ENCODE measurements at regions not wholly inside any gene's neighbourhood (a gene's known extent, or its start where the extent isn't known, plus 50 kb on each side); places are given as distances from the start of the nearest gene placed in this dataset.

DNA sequence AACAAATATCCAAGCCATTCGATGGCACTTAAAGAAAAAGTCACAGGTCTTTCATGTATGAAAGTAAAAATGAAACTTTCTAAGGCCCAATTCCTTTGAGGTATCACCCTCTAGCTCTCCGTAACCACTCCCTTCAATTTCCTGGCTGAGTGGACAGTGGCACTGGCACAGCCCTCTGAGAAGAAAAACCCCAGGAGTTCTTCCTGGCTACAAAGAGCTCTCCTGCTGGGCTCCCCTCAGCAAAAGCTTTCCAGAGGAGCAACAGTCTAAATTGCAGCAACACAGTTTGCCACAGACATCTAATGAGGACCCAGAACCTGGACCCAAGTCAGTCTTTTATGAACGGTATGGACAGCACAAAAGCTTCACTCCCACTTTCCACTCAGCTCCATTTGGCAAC is 71.8 kb downstream of the FUNDC1 start:
- DNase-seq (ENCODE audit: low read depth, low spot score): no peak
- H3K4me1 ChIP-seq (ENCODE audit: insufficient read depth, insufficient read length): peaks cover 3% of the 10 kb centered on the region
- H3K9me3 ChIP-seq (ENCODE audit: insufficient read depth, low read length): no peaks in the 10 kb centered on the region
- H3K27me3 ChIP-seq (ENCODE audit: insufficient read depth, insufficient read length): no peaks in the 10 kb centered on the region
- no peak overlapping the region for H3K4me3 ChIP-seq (ENCODE audit: insufficient read length, low read depth)
- no peaks in the 10 kb centered on the region for H3K36me3 ChIP-seq (ENCODE audit: insufficient read depth, insufficient read length, low read length)
- no peak overlapping the region for H3K9ac ChIP-seq (ENCODE audit: insufficient read length, low read depth)
- TF ChIP-seq ZNF274 (IDR thresholded peaks at IDR 0.05; ENCODE audit: low read depth, low read length): no peak
- TF ChIP-seq SUZ12 (IDR thresholded peaks at IDR 0.05; ENCODE audit: extremely low read depth, insufficient read depth, insufficient read length): no peak
- TF ChIP-seq YY1 (IDR thresholded peaks at IDR 0.05; ENCODE audit: insufficient read depth, insufficient read length): no peak

DNA sequence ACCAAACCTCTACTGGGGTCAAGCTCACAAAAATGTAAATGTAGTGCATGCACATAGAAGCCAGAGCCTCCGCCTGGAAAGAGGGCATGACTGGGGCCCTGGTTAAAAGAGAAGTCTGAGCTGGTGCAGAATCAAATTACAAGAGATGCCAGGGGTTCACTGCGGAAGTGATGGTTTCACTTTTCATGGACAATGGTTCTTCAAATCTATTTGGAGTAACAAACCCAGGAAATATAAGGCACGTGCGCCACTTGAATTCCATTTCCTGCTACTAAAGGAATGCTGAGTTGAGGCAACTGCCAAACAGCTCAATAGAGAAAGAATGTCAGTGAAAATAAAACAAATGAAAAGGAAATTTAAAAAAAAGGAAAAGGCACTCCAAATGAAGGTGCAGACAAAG is 79.8 kb downstream of the FUNDC1 start:
- no peak for DNase-seq (ENCODE audit: low read depth, low spot score)
- no peaks in the 10 kb centered on the region for H3K36me3 ChIP-seq (ENCODE audit: insufficient read depth, insufficient read length, low read length)
- H3K27me3 ChIP-seq (ENCODE audit: insufficient read depth, insufficient read length): no peaks in the 10 kb centered on the region
- H3K4me3 ChIP-seq (ENCODE audit: insufficient read length, low read depth): no peak overlapping the region
- H3K9me3 ChIP-seq (ENCODE audit: insufficient read depth, low read length): no peaks in the 10 kb centered on the region
- H3K9ac ChIP-seq (ENCODE audit: insufficient read length, low read depth): no peak overlapping the region
- H3K4me1 ChIP-seq (ENCODE audit: insufficient read depth, insufficient read length): no peaks in the 10 kb centered on the region
- TF ChIP-seq YY1 (IDR thresholded peaks at IDR 0.05; ENCODE audit: insufficient read depth, insufficient read length): no peak
- no peak for TF ChIP-seq SUZ12 (IDR thresholded peaks at IDR 0.05; ENCODE audit: extremely low read depth, insufficient read depth, insufficient read length)

DNA sequence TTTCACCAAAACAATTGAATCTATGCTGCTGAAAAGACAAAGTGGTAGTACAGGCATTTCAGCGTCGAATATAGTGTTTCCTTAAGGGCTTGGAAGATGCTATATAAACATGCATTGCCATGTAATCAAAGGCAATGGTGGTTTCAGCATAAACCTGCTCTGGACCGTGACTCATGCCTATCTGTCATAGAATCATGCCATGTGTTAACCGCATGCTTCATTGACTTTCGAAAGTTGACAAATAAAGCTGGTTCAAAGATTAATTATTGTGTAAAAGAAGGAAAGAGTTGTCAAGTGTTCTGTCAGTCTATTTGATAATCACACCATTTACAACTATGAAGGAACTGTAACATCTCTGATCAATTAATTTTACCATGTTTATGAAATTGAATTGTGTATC is 83.2 kb downstream of the FUNDC1 start:
- no peaks in the 10 kb centered on the region for H3K36me3 ChIP-seq (ENCODE audit: insufficient read depth, insufficient read length, low read length)
- TF ChIP-seq ZNF274 (IDR thresholded peaks at IDR 0.05; ENCODE audit: low read depth, low read length) (no peak), SUZ12 (IDR thresholded peaks at IDR 0.05; ENCODE audit: extremely low read depth, insufficient read depth, insufficient read length) (no peak), YY1 (IDR thresholded peaks at IDR 0.05; ENCODE audit: insufficient read depth, insufficient read length) (no peak)
- DNase-seq (ENCODE audit: low read depth, low spot score): no peak

DNA sequence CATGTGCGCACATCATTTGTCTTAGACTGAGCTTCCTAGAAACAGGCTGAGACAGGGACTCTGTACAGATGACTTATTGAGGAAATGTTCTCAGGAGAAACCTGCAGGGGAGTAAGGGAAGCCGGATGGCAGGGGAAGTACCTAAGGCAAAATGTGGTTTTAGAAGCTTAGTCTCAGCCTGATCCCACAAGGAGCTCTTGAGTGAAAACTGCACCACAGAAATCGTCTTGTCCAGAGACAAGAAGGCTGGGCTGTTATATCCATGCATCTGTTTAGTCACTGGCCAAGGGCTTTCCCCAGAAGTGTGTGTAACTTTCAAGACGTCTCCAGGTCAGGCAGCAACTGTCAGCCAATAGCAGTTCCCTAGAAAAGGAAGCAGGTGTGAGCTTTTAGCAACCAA is 86.0 kb downstream of the FUNDC1 start:
- Histone ChIP-seq H3K4me3 (ENCODE audit: insufficient read length, low read depth) (no peak overlapping the region), H3K27me3 (ENCODE audit: insufficient read depth, insufficient read length) (no peaks in the 10 kb centered on the region)
- TF ChIP-seq ZNF274 (IDR thresholded peaks at IDR 0.05; ENCODE audit: low read depth, low read length): no peak
- no peak for TF ChIP-seq SUZ12 (IDR thresholded peaks at IDR 0.05; ENCODE audit: extremely low read depth, insufficient read depth, insufficient read length)
- no peak for TF ChIP-seq YY1 (IDR thresholded peaks at IDR 0.05; ENCODE audit: insufficient read depth, insufficient read length)

More for the DNA sequence above, 83.2 kb downstream of the FUNDC1 start:
- Histone ChIP-seq H3K9ac (ENCODE audit: insufficient read length, low read depth) (no peak overlapping the region), H3K27me3 (ENCODE audit: insufficient read depth, insufficient read length) (no peaks in the 10 kb centered on the region), H3K9me3 (ENCODE audit: insufficient read depth, low read length) (no peaks in the 10 kb centered on the region), H3K4me1 (ENCODE audit: insufficient read depth, insufficient read length) (no peaks in the 10 kb centered on the region), H3K4me3 (ENCODE audit: insufficient read length, low read depth) (no peak overlapping the region)

DNA sequence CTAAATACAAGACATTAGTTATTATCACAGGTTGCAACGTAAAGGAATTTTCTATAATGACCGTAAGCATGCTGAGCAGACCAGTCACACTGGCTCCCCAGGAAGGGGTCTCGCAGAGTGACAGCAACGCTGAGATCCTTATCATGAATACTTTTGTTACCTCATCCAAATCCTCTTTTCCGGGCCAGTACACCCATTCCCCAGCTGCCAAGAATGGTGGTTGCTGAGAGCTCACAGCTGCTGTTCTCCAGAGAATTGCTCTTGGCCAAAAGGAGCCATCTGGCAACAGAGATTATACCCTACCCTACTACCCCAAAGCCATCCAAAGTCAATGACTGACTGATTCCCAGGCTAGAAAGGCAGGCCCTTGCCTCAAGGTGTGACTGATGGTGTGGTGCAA is 91.6 kb downstream of the FUNDC1 start:
- Histone ChIP-seq H3K4me1 (ENCODE audit: insufficient read depth, insufficient read length) (no peaks in the 10 kb centered on the region), H3K4me3 (ENCODE audit: insufficient read length, low read depth) (no peak overlapping the region), H3K27me3 (ENCODE audit: insufficient read depth, insufficient read length) (no peaks in the 10 kb centered on the region), H3K36me3 (ENCODE audit: insufficient read depth, insufficient read length, low read length) (no peaks in the 10 kb centered on the region), H3K9ac (ENCODE audit: insufficient read length, low read depth) (no peak overlapping the region), H3K9me3 (ENCODE audit: insufficient read depth, low read length) (no peaks in the 10 kb centered on the region)
- no peak for DNase-seq (ENCODE audit: low read depth, low spot score)
- TF ChIP-seq ZNF274 (IDR thresholded peaks at IDR 0.05; ENCODE audit: low read depth, low read length) (no peak), SUZ12 (IDR thresholded peaks at IDR 0.05; ENCODE audit: extremely low read depth, insufficient read depth, insufficient read length) (no peak), YY1 (IDR thresholded peaks at IDR 0.05; ENCODE audit: insufficient read depth, insufficient read length) (no peak)

More for the DNA sequence above, 86.0 kb downstream of the FUNDC1 start:
- no peaks in the 10 kb centered on the region for H3K4me1 ChIP-seq (ENCODE audit: insufficient read depth, insufficient read length)
- no peaks in the 10 kb centered on the region for H3K36me3 ChIP-seq (ENCODE audit: insufficient read depth, insufficient read length, low read length)
- DNase-seq (ENCODE audit: low read depth, low spot score): no peak
- no peaks in the 10 kb centered on the region for H3K9me3 ChIP-seq (ENCODE audit: insufficient read depth, low read length)
- H3K9ac ChIP-seq (ENCODE audit: insufficient read length, low read depth): no peak overlapping the region

DNA sequence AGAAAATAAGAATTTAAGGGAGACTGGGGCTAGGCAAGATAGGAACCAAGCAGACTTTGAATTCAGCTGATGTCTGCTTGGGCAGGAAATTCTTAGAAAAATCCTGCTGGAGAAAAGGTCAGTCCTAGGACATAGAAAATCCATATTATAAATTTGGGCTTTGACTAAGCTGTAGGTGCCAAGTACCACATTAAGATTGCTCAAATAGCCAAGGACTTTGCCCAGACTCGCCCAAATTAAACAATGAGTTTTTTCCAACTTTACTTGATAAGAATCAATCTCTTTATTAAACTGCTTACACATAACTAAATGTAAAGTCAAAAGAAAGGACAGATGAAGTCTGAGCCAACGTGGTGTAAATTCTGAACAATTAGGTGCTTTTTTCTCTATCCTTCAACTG is 95.4 kb downstream of the FUNDC1 start:
- DNase-seq (ENCODE audit: low read depth, low spot score): no peak
- H3K27me3 ChIP-seq (ENCODE audit: insufficient read depth, insufficient read length): no peaks in the 10 kb centered on the region
- H3K9me3 ChIP-seq (ENCODE audit: insufficient read depth, low read length): no peaks in the 10 kb centered on the region
- H3K4me3 ChIP-seq (ENCODE audit: insufficient read length, low read depth): no peak overlapping the region
- H3K9ac ChIP-seq (ENCODE audit: insufficient read length, low read depth): no peak overlapping the region
- no peaks in the 10 kb centered on the region for H3K4me1 ChIP-seq (ENCODE audit: insufficient read depth, insufficient read length)
- TF ChIP-seq SUZ12 (IDR thresholded peaks at IDR 0.05; ENCODE audit: extremely low read depth, insufficient read depth, insufficient read length) (no peak), YY1 (IDR thresholded peaks at IDR 0.05; ENCODE audit: insufficient read depth, insufficient read length) (no peak), ZNF274 (IDR thresholded peaks at IDR 0.05; ENCODE audit: low read depth, low read length) (no peak)
- H3K36me3 ChIP-seq (ENCODE audit: insufficient read depth, insufficient read length, low read length): no peaks in the 10 kb centered on the region

DNA sequence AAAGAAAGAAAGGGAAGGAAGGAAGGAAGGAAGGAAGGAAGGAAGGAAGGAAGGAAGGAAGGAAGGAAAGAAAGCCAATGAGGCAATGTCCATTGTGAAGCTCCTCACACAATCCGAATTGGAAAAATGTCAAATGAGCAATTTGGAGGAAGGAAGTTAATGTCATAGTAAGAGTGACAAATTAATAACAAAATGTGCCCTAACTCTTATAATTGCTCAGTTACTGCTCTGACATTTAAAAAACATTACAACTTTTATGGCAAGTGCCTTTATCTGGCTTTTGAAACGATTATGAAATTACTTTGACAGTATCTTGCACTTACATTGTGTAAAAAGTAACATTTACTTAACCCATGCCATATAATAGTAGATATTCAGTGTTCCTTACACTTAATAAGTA is 96.5 kb upstream of the EFHC2 start:
- TF ChIP-seq ZNF274 (IDR thresholded peaks at IDR 0.05; ENCODE audit: low read depth, low read length) (no peak), SUZ12 (IDR thresholded peaks at IDR 0.05; ENCODE audit: extremely low read depth, insufficient read depth, insufficient read length) (no peak), YY1 (IDR thresholded peaks at IDR 0.05; ENCODE audit: insufficient read depth, insufficient read length) (no peak)
- Histone ChIP-seq H3K4me1 (ENCODE audit: insufficient read depth, insufficient read length) (no peaks in the 10 kb centered on the region), H3K9me3 (ENCODE audit: insufficient read depth, low read length) (no peaks in the 10 kb centered on the region), H3K27me3 (ENCODE audit: insufficient read depth, insufficient read length) (no peaks in the 10 kb centered on the region), H3K4me3 (ENCODE audit: insufficient read length, low read depth) (no peak overlapping the region), H3K9ac (ENCODE audit: insufficient read length, low read depth) (no peak overlapping the region), H3K36me3 (ENCODE audit: insufficient read depth, insufficient read length, low read length) (no peaks in the 10 kb centered on the region)
- no peak for DNase-seq (ENCODE audit: low read depth, low spot score)
